H9 (cell line): ENCODE measurements at regions not wholly inside any gene's neighbourhood (a gene's known extent, or its start where the extent isn't known, plus 50 kb on each side); places are given as distances from the start of the nearest gene placed in this dataset.

Experiments
- DNase-seq: peaks from one replicate; pipeline ENCODE4 v3.0.0-alpha.2; 2017
- H2AFZ ChIP-seq: one replicate; pipeline ENCODE4 v1.6.1; 2013; ENCODE audit warnings: mild to moderate bottlenecking, low read length, control low read depth, moderate library complexity
- H2AK5ac ChIP-seq: 2 replicates; pipeline ENCODE4 v1.6.1; 2013; ENCODE audit warnings: low read length, control low read depth, mixed read lengths; ENCODE audit not compliant: insufficient read length
- H2BK120ac ChIP-seq: one replicate; pipeline ENCODE4 v1.6.1; 2013; ENCODE audit warnings: low read depth, mild to moderate bottlenecking, low read length, control low read depth, inconsistent platforms; ENCODE audit not compliant: poor library complexity, severe bottlenecking
- H2BK12ac ChIP-seq: 2 replicates; pipeline ENCODE4 v1.6.1; 2013; ENCODE audit warnings: low read length, control low read depth, mixed read lengths, low read depth; ENCODE audit not compliant: insufficient read length
- H2BK15ac ChIP-seq: 2 replicates; pipeline ENCODE4 v1.6.1; 2013; ENCODE audit warnings: low read depth, low read length, control low read depth
- H2BK20ac ChIP-seq: one replicate; pipeline ENCODE4 v1.6.1; 2013; ENCODE audit warnings: low read depth, mild to moderate bottlenecking, low read length, control low read depth, inconsistent platforms; ENCODE audit not compliant: poor library complexity, severe bottlenecking
- H2BK5ac ChIP-seq: 2 replicates; pipeline ENCODE4 v1.6.1; 2013; ENCODE audit warnings: low read length, control low read depth, mixed read lengths; ENCODE audit not compliant: insufficient read length
- H3K14ac ChIP-seq: 2 replicates; pipeline ENCODE4 v1.6.1; 2013; ENCODE audit warnings: low read length, control low read depth; ENCODE audit not compliant: insufficient read depth
- H3K18ac ChIP-seq: 2 replicates; pipeline ENCODE4 v1.6.1; 2013; ENCODE audit warnings: low read depth, mild to moderate bottlenecking, mixed read lengths, low read length, control low read depth; ENCODE audit not compliant: insufficient read length
- H3K23ac ChIP-seq: 2 replicates; pipeline ENCODE4 v1.6.1; 2013; ENCODE audit warnings: low read length, control low read depth, mixed read lengths, low read depth; ENCODE audit not compliant: insufficient read length
- H3K23me2 ChIP-seq: 2 replicates; pipeline ENCODE4 v1.6.1; 2013; ENCODE audit warnings: low read depth, mild to moderate bottlenecking, mixed read lengths, low read length, control low read depth; ENCODE audit not compliant: insufficient read length, poor library complexity, severe bottlenecking
- H3K27ac ChIP-seq: 2 replicates; pipeline ENCODE4 v1.5.1; 2013; ENCODE audit warnings: low read length, control low read depth, mixed read lengths, low read depth; ENCODE audit not compliant: insufficient read length
- H3K27me3 ChIP-seq: 2 replicates; pipeline ENCODE4 v1.6.1; 2013; ENCODE audit warnings: low read length, control low read depth, inconsistent platforms; ENCODE audit not compliant: insufficient read depth
- H3K4ac ChIP-seq: 2 replicates; pipeline ENCODE4 v1.6.1; 2013; ENCODE audit warnings: low read depth, mild to moderate bottlenecking, control low read depth, inconsistent platforms, low read length, moderate library complexity
- H3K4me1 ChIP-seq: 2 replicates; pipeline ENCODE4 v1.6.1; 2013; ENCODE audit warnings: low read length, control low read depth, inconsistent platforms; ENCODE audit not compliant: insufficient read depth
- H3K4me2 ChIP-seq: 2 replicates; pipeline ENCODE4 v1.6.1; 2013; ENCODE audit warnings: low read length, control low read depth, mixed read lengths; ENCODE audit not compliant: insufficient read length, insufficient read depth
- H3K56ac ChIP-seq: 2 replicates; pipeline ENCODE4 v1.6.1; 2013; ENCODE audit warnings: low read depth, mild to moderate bottlenecking, mixed read lengths, low read length, control low read depth; ENCODE audit not compliant: insufficient read length
- H3K79me1 ChIP-seq: 2 replicates; pipeline ENCODE4 v1.6.1; 2013; ENCODE audit warnings: low read depth, mild to moderate bottlenecking, moderate library complexity, low read length, control low read depth, inconsistent platforms; ENCODE audit not compliant: insufficient read depth, poor library complexity, severe bottlenecking
- H3K79me2 ChIP-seq: 2 replicates; pipeline ENCODE4 v1.6.1; 2013; ENCODE audit warnings: low read length, control low read depth, inconsistent platforms; ENCODE audit not compliant: insufficient read depth
- H3K9ac ChIP-seq: 2 replicates; pipeline ENCODE4 v1.6.1; 2013; ENCODE audit warnings: low read length, control low read depth, mixed read lengths; ENCODE audit not compliant: insufficient read length; ENCODE audit errors: extremely low read depth
- H3K9me3 ChIP-seq: one replicate; pipeline ENCODE4 v1.6.1; 2013; ENCODE audit warnings: low read depth, low read length, inconsistent platforms; ENCODE audit not compliant: control insufficient read depth
- H3T11ph ChIP-seq: one replicate; pipeline ENCODE4 v1.6.1; 2013; ENCODE audit warnings: mild to moderate bottlenecking, low read length, control low read depth, inconsistent platforms
- H4K20me1 ChIP-seq: one replicate; pipeline ENCODE4 v1.6.1; 2013; ENCODE audit not compliant: control insufficient read depth, insufficient read length, insufficient read depth
- H4K5ac ChIP-seq: 2 replicates; pipeline ENCODE4 v1.6.1; 2013; ENCODE audit warnings: low read depth, mild to moderate bottlenecking, mixed read lengths, low read length, control low read depth; ENCODE audit not compliant: insufficient read length
- H4K8ac ChIP-seq: replicated peaks from 2 replicates; pipeline ENCODE4 v1.6.1; 2013; ENCODE audit warnings: low read length, control low read depth, mixed read lengths, low read depth; ENCODE audit not compliant: insufficient read length
- H4K91ac ChIP-seq: 2 replicates; pipeline ENCODE4 v1.6.1; 2013; ENCODE audit warnings: low read depth, mild to moderate bottlenecking, moderate library complexity, mixed read lengths, low read length, control low read depth; ENCODE audit not compliant: insufficient read length
- H3K27ac Mint-ChIP-seq, 3 experiments: 2 replicates in 2 of 3; 3 replicates in 1 of 3; pipeline ENCODE4 v1.8.0; 2020 to 2021; ENCODE audit warnings: mixed read lengths in 3 of 3, mild to moderate bottlenecking in 1 of 3, moderate library complexity in 1 of 3
- H3K27me3 Mint-ChIP-seq: 2 replicates; pipeline ENCODE4 v1.8.0; 2021; ENCODE audit warnings: low read depth, mild to moderate bottlenecking, moderate library complexity, mixed read lengths
- H3K36me3 Mint-ChIP-seq, 3 experiments: 2 replicates in 2 of 3; 3 replicates in 1 of 3; pipeline ENCODE4 v1.8.0; 2020 to 2021; ENCODE audit warnings: low read depth in 3 of 3, mixed read lengths in 3 of 3; ENCODE audit not compliant: insufficient read depth in 1 of 3
- H3K4me1 Mint-ChIP-seq, 2 experiments: 2 replicates each; pipeline ENCODE4 v1.8.0; 2020; ENCODE audit warnings: mixed read lengths in 2 of 2
- H3K4me3 Mint-ChIP-seq, 2 experiments: 2 replicates in 1 of 2; 3 replicates in 1 of 2; pipeline ENCODE4 v1.8.0; 2020 to 2021; ENCODE audit warnings: mild to moderate bottlenecking in 2 of 2, mixed read lengths in 2 of 2, moderate library complexity in 1 of 2
- H3K9me3 Mint-ChIP-seq, 2 experiments: 2 replicates in 1 of 2; 3 replicates in 1 of 2; pipeline ENCODE4 v1.8.0; 2020; ENCODE audit warnings: mild to moderate bottlenecking in 2 of 2, mixed read lengths in 2 of 2, moderate library complexity in 1 of 2
- whole genome bisulfite sequencing: extraction: QIAGEN DNeasy Blood & Tissue Kit; methylation state at CpG from one replicate; pipeline ENCODE4 v1.1.7; 2013; ENCODE audit warnings: missing lambda C conversion rate, low lambda C conversion rate, mixed read lengths; ENCODE audit not compliant: insufficient read length; ENCODE audit errors: extremely low coverage; 5-methylcytosine and 5-hydroxymethylcytosine counted together
- TF ChIP-seq, protein P1 (sequence below): fragments of 200-600 bp; sonication (generic); conservative IDR thresholded peaks from 3 replicates; pipeline ENCODE4 v1.8.0; 2021; ENCODE audit warnings: antibody characterized with exemption, mild to moderate bottlenecking

DNA sequence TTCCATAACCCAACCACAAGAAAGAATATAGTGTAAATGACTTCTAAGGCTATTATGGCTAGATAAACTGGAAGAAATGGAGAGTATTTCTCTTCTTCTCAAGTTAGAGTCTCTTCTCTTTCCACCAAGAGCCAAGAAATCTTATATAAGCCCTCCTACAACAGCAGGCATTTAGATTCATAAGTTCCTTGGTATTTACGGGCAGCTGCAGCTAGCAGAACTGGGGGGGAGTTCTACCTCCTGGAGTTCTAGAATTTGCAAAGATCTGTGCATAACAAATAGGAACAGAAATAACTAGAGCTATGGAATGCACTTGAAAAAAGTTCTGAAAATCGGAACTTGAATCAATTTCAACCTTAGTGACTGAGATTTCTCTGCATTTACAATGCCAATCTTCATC lies 715.2 kb upstream of the GRM3 start:
- no CpG with 5 or more reads among the region's 2 CpGs for WGBS

More for the DNA sequence above, 715.2 kb upstream of the GRM3 start:
- no peak overlapping the region for H3K27ac ChIP-seq
- no peak overlapping the region for H4K5ac ChIP-seq
- H3K27me3 ChIP-seq, result no peaks in the 10 kb centered on the region
- H2BK5ac ChIP-seq, result no peak overlapping the region
- no peak overlapping the region for H3K18ac ChIP-seq
- no peaks in the 10 kb centered on the region for H3K79me2 ChIP-seq
- H4K91ac ChIP-seq, result no peak overlapping the region
- H3K36me3 Mint-ChIP-seq, result peaks cover 9 to 29% (median 16%) of the 10 kb centered on the region in 3 experiments
- H3K4ac ChIP-seq, result no peak overlapping the region
- no peaks in the 10 kb centered on the region for H3K23me2 ChIP-seq
- no peak overlapping the region for H2BK15ac ChIP-seq
- no peak overlapping the region for H2BK12ac ChIP-seq
- no peak overlapping the region for H3K56ac ChIP-seq
- peak overlapping the region in 1 of 2 experiments; percentile 48; a peak in 3 of 5 replicates for H3K4me3 Mint-ChIP-seq
- TF ChIP-seq, protein P1, sequence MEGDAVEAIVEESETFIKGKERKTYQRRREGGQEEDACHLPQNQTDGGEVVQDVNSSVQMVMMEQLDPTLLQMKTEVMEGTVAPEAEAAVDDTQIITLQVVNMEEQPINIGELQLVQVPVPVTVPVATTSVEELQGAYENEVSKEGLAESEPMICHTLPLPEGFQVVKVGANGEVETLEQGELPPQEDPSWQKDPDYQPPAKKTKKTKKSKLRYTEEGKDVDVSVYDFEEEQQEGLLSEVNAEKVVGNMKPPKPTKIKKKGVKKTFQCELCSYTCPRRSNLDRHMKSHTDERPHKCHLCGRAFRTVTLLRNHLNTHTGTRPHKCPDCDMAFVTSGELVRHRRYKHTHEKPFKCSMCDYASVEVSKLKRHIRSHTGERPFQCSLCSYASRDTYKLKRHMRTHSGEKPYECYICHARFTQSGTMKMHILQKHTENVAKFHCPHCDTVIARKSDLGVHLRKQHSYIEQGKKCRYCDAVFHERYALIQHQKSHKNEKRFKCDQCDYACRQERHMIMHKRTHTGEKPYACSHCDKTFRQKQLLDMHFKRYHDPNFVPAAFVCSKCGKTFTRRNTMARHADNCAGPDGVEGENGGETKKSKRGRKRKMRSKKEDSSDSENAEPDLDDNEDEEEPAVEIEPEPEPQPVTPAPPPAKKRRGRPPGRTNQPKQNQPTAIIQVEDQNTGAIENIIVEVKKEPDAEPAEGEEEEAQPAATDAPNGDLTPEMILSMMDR, result no peak
- H2BK20ac ChIP-seq, result no peak overlapping the region
- H3K14ac ChIP-seq, result no peak overlapping the region
- no peak overlapping the region for H3K23ac ChIP-seq
- H3K4me1 ChIP-seq, result peaks cover 5% of the 10 kb centered on the region; the same call in 1 of the 2 replicates
- no peak overlapping the region for H3K9ac ChIP-seq
- no peaks in the 10 kb centered on the region for H4K20me1 ChIP-seq
- peaks cover 15 to 21% of the 10 kb centered on the region in 2 experiments for H3K9me3 Mint-ChIP-seq
- no peak overlapping the region for H2AK5ac ChIP-seq
- no peak for DNase-seq
- H4K8ac ChIP-seq, result no peak overlapping the region
- H3K4me2 ChIP-seq, result no peak overlapping the region
- H3K9me3 ChIP-seq, result peaks cover 5% of the 10 kb centered on the region
- no peaks in the 10 kb centered on the region for H3K79me1 ChIP-seq
- no peak overlapping the region for H3T11ph ChIP-seq
- peaks cover 3% of the 10 kb centered on the region; the same call in 1 of the 2 replicates for H3K27me3 Mint-ChIP-seq
- H3K27ac Mint-ChIP-seq, result peak overlapping the region; percentile 57 to 97 (median 90); a peak in 6 of 7 replicates
- peaks cover 29 to 34% of the 10 kb centered on the region in 2 experiments for H3K4me1 Mint-ChIP-seq
- no peak overlapping the region for H2AFZ ChIP-seq
- H2BK120ac ChIP-seq, result no peak overlapping the region
